HG02588 (cell line): ENCODE measurements at regions not wholly inside any gene's neighbourhood (a gene's known extent, or its start where the extent isn't known, plus 50 kb on each side); places are given as distances from the start of the nearest gene placed in this dataset.
"Not testable (repeated sequence)": the region's sequence is repeated elsewhere in the genome, so short reads cannot be mapped to it uniquely, and the experiment has no call there.

Source experiments
- ATAC-seq: cut with Tn5 transposase; IDR thresholded peaks from one replicate; pipeline ENCODE4 v1.9.1; 2021; ENCODE audit warnings: mild to moderate bottlenecking, moderate library complexity; ENCODE audit not compliant: unreplicated experiment

DNA sequence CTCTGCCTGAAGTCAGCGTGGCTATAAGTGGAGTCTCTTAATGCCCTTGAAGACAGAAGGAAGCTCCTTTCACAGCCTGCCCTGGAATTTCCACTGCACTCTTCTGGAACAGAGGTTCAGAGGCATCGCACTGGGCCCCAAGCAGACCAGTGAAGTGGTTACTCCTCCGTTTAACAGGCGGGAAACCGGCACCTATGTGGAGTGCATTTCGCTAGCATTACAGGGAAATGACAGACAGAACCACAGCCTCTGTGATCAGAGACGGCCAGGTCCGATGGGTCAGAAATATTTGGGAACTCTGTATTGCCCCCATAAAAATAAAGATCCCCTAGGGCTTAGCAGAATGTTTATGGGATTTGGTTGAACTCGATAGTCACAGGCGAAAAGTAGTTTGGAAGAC is 406.9 kb upstream of the PRKCQ start:
- ATAC-seq: no peak

DNA sequence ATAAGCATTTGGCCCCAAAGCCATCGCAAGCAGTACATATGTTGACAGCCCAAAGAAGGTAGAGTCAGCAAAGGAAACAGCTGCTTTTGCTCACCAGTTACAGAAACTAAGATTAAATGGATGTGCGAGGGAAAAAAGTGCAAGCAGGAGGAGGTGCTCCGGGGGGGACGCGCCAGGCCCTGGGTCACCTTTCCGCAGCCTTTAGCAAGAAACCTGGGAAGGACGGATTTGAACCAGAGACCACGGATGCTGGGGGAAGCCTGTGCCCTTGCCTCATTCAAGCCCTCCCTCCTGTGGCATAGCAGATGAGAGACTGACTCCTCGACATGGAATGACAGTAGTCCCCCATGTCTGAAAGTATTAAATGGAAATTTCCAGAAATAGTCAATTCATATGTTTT is 405.6 kb upstream of the PRKCQ start:
- no peak for ATAC-seq

DNA sequence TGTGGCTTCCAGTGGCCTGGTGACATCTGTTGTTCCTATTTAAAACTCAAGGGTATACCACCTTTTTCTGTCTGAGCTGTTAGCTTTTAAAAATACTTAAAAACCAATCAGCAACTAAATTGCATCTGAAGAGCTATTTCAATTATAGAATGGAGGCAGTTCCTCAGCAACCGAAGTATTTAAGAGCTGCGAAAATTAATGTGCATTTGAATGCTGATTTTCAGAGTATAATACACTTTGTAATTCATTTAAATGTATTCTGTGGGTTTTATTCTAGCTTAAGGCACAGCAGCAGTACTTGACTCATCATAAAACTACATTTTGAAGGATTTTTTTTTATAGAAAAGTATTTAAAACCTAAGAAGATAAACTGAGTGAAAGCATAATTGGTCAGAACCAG is 404.9 kb upstream of the PRKCQ start:
- ATAC-seq: no peak

DNA sequence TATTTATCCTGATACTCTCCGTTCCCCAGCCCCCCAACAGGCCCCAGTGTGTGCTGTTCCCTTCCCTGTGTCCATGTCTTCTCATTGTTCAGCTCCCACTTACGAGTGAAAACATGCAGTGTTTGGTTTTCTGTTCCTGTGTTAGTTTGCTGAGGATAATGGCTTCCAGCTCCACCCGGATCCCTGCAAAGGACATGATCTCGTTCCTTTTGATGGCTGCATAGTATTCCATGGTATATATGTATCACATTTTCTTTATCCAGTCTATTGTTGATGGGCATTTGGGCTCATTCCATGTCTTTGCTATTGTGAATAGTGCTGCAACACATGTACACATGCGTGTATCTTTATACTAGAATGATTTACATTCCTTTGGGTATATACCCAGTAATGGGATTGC is 403.9 kb upstream of the PRKCQ start:
- not testable (repeated sequence) for ATAC-seq

DNA sequence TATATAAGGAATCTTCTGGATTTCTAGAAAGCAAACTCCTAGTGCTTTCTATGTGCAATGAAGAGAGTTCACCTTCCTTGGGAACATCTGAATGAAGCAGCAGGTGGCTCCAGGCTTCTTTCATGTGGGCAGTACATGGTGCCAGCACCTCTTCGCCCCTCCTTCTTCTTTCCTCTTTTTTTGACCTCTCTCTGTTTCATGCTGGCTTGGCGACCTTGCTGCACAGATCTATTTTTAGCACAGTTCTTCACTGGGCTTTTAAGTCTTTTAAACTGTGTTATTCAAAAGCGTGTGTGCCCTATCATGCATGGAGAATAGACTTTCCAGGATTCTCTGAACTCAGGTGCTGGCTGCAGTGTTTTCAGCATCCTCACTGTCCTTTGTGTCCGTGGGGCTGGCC is 400.3 kb upstream of the PRKCQ start:
- ATAC-seq: no peak

DNA sequence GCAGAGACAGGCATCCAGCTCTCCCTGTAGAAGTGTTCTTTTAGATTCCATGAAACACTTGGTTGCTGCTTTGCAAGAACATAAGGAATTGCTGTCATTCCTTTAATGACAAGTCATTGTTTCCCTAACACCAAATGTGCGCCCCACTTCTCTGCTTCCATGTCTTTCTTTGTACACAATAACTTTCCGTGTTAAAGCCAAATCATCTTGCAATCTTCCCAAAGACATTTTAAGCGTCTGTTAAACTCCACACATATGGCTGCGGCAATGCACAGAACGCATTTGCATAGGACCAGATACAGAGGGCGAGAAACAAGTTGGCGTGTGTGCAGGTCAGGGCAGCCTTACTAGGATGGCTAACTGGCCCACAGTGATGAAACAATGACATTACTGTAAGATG is 399.3 kb upstream of the PRKCQ start:
- ATAC-seq: no peak

DNA sequence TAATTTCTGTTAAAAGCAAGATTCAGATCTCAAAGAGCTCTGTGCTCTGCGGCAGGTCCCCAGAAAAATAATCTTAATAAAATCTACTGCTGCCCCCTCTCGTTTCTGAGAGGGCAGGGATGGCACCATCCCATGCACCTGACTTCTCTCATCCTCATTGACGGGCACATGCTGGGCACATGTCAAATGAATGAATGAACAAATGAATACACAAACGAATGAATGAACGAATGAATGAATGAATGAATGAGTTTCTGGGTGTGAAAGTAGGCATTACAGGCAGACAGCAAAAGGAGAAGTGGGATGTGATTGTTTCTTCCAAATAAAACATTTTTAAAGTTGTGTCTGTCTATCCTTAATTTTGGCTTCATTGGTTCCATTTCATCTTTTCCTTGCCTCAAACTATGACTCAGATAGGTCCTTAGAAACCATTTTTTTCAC is 398.1 kb upstream of the PRKCQ start:
- ATAC-seq: no peak

DNA sequence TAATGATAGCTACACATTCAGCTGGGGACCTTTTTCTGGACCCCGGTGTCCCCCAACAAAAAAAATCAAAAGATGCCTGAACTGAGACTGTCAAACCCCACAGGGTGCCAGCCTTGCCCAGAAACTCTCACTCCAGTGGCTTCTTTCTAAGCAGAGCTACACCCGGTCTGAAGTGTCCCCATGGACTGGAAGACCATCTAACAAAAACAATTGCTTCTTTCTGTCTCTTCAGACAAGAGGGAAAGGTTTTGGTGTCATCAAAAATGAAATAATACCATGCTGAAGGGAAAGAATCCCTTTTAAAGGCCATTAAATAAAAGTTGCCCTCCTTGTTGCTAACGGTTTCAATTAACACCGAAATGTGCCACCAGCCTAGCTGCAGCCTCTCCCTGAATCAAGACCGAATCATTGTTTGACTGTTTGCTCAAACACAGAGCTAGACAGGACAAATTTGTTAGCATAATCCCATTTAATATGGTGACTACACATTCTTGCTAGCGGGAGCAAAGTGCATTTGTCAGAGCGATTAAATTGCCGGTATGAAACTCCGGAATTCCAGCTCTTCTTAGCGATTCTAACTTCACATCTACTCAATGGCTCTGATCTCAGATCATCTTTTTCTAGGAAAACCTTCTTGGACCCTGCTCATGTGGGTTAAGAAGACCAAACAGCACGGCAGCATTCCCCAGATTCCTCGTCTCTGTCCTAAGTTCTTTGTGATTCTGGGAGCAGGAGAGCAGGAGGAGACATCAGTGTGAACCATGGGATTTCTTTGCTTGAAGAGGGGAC is 397.5 kb upstream of the PRKCQ start:
- no peak for ATAC-seq

DNA sequence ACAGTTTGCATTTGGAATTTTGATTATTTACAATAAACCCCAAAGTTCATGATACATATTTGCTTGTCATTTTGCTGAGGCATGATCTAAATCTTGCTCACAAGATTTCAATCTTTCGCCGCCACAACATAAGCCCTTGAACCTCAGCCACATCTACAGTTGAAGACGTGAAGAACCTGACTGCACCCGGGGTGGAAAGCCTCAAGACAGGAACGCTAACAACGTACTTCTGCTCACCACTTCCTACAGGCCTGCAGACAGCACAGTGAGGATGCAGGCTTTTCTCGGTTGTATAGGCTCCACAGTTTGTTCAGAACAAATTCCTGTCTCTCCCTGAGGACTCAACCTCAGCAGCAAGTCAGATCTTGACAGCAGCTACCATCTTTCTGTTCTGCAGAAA is 393.8 kb upstream of the PRKCQ start:
- ATAC-seq: no peak

DNA sequence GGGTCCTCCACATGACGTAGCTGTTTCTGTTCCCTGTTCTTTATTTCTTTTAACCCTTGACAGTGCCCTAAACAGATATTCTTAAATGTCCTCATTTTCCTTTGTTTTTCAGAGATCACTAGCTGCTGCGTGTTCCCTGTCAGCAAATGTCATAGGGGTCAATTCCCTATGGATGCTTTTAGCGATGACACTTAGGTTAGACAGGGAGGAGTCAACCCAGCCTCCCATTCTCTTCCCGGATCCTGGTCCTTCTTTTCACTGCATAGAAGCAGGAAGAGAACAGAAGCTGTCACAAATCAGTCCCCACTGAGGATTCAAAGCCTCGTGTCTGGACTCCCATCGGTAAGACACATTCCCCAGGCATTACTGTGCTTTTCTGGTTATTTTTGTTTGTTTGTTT is 392.1 kb upstream of the PRKCQ start:
- ATAC-seq: no peak

DNA sequence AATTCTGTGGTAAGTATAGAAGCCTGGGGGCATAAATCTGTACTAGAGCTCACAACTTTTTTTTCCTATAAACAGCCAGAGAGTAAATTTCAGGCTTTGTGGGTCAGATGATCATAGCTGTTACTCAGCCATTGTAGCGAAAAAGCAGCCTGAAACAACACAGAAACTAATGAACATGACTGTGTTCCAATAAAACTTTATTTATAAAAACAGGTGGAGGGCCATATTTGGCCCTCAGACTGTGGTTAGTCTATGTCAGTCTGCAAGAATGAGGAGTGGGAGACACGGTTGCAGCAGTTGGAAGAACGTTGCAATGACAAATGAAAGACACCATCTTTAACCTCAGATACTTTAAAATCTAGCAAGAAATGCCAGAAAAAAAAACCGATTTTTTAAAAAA is 389.6 kb upstream of the PRKCQ start:
- ATAC-seq: no peak

DNA sequence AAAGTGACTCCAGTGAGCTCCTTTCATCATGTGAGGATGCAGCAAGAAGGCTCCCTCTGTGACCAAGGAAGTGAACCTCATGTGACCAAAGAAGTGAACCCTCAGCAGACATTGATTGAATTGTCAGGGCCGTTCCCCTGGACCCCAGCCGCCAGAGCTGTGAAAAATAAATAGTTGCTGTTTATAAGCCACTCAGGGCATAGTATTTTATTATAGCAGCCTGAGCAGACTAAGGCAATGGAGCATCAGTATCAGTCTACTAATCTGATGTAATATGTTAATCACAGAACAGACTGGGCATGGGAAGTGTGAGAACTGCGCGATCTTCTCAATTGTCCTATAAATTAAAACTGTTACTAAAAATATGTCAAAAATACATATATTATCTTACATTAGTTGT is 384.5 kb upstream of the PRKCQ start:
- ATAC-seq: no peak

DNA sequence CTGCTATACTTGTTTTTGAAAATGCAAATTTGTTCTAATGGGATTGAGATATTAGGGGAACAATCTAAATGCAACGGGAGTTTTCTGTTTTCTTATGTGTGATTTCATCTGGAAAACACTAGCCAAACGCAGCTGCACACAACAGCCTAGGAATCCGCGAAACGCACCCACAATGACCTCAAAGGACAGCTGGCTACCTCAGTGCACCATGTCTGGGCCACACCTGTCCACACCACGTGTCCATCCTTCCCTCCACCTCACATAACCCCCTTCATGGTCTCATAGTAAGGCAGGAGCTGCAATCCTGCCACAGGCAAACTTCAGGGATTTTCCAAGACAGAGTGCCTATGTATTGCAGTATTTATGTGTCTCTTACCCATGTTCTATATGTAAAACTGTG is 382.5 kb upstream of the PRKCQ start:
- ATAC-seq: no peak

DNA sequence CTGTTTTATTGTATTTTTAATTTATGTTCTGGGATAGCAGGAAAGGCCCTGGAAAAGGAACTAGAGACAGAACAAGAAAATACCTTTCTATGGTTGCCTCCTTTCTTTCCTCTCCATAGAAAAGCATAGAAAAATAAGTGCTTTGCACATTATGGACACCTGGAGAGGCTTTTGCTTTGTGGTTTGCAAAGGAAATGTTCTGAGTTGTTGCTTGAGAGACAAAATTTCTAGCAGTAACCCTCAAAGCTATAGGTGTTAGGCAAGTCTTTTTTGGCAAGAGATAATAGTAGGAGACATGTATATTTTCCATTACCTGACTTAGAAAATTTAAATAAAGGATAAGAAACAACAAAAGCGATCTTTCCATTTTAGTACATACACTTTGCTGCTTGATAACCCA is 378.6 kb upstream of the PRKCQ start:
- no peak for ATAC-seq

DNA sequence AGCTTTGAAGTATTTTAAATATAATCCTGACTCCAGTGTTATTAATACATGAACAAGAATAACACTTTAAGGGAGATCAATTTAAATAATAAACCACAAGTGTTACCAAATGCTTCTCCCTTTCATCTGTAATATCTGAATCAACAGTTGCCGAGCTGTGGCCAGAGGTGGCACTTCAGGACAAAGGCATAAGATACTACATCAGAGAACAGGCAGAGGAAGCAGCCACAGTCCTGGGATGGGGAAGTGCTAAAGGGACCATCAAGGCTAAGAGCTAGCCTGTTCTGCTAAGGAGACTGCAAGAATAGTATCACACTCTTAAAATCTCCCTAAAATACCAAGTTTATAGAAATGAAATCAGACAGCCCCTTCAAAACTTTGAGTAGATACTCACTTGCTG is 378.2 kb upstream of the PRKCQ start:
- no peak for ATAC-seq

DNA sequence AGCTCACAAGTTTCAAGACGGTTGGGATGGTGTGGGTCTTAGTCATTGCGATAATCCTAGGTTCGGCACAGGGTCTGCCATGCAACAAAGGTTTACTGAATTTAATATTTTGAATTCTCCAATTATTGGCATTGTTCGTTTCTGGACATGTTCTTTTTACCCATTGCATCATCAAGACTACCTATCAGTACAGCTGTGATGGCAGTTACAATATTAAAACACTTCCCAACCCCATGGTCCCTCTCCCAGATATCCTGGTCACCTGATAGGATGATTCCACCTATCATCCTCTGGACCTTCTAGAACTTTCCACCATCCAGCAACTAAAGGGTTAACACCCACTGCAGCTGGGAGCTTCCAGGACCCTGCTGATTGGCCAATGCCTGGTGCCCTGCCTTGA is 377.8 kb upstream of the PRKCQ start:
- ATAC-seq: no peak

DNA sequence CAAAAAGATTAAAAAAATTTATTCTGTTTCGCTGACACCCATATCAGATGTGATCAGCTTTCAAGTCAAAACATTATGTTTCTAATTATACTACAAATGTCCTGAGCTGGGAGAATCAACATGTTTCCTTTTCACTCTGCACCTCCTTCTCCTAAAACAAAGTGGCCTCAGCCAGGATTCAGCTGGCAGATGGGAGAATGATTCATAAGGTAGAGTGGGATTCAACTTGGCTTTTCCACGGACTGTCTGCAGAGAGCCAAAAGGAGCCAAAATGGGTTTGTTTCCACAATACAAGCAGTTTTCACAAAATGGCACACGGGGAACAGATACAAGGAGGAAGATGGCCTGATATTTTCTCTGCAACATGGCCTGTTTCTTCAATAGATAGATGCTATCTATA is 376.5 kb upstream of the PRKCQ start:
- no peak for ATAC-seq

DNA sequence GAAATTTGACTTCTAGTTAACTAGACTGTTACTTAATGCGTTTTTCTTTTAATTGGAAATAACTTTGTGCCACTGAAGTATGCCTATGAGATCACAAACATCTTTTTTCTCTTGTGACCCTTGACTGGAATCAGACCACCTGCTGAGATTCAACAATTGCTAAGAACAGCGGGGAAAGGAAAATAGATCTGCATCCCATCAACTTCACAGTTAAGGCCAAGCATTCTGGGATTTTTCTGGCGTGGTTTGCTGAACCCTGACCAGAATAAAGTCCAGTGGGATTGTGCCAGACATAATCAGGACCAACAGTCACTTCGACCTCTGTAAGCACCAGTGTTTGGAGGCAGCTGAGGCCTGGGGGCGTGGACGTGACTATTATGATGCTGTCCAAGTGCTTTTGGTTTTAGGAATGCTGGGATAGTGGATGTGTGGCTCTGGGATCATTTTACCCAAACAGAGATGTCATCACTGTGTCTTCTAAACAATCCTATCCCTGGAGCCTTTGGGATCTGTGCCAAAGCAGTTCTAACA is 373.3 kb upstream of the PRKCQ start:
- ATAC-seq: no peak

DNA sequence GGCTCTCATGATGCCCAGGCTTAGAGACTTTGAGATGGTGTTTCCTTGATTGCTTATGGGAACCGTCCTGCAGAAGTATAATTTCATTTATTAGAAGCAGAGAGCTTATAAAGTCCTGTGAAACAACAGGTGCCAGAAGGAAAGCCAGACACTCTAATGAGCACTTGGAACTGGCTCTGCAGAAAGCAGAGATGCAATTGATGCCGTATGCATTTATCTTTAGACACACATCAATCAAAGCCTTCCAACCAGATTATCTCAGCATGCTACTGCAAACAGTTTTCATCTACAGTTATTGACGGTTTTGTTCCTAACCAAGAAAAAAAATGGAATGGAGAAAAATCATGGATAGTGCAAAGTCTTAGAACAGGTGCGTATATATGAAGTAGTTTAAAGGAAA is 371.7 kb upstream of the PRKCQ start:
- ATAC-seq: no peak

DNA sequence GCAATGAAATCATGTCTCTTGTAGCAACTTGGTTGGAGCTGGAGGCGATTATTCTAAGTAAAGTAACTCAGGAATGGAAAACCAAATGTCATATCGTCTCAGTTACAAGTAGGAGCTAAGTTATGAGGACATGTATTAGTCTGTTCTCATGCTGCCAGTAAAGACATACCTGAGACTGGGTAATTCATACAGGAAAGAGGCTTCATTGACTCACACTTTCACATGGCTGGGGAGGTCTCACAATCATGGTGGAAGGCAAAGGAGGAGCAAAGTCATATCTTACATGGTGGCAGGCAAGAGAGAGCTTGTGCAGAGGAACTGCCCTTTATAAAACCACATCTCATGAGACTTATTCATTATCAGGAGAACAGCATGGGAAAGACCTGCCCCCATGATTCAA is 370.1 kb upstream of the PRKCQ start:
- no peak for ATAC-seq

DNA sequence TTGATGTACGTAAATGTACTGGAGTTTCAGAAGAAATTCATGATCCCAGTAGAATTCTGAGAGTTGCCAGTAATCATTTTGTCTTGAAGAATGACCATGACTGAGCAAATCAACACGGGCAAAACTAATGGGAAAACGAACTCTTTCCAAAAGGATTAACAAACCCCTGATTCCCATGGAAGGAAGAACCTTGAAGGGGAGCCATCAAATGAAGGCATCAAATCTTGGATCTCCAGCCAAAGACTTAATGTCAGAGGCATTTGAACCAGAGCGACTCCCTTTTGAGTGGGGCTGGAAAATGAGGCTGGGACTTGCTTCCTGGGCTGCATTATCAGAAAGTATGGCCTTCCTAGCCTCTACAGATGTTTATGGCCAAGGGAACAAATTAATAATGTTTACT is 364.4 kb upstream of the PRKCQ start:
- no peak for ATAC-seq

DNA sequence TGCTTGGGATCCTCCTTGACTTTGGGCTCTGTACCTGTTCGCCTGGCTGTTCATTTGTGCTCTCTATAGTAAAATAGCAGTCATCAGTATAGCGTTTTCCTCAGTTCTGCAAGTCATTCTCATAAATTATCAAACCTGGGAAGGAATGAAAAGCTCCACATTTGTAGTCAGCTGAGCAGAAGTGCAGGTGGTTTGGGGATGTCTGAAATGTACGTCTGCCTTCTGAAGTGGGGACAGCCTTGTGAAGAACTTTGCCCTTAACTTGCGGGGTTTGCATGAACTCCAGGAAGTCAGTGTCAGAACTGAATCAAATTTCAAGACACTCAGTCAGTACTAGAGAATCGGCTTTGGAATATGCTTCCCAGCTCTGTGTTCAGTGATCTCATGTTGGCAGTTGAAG is 358.3 kb upstream of the PRKCQ start:
- no peak for ATAC-seq

DNA sequence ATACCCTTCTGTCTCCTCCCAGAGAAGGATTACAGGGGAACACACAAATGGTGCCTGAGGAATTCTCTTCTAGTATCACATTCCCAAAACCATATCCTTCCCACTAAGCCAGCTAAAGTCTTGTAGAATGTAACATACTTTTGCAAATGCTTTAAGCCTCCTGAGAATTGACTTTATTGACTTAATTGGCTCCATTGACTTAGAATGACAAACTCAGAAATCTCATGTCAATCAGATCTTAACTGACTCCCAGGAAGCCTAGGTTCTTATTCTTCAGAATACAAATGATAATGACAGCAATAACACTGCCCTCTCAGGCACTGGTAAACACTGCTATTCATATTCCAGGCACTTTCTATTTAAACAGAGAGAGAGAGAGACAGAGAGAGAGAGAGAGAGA is 356.9 kb upstream of the PRKCQ start:
- ATAC-seq: no peak
